ENCODE measurements at regions not wholly inside any gene's neighbourhood (a gene's known extent, or its start where the extent isn't known, plus 50 kb on each side); places are given as distances from the start of the nearest gene placed in this dataset.

- no peak for ATAC-seq
These were observed 105.4 kb upstream of the ESR1 start for GRCh38 chr6:151701911-151702562.

GRCh38 chr6:151702851-151703658 lies 104.4 kb upstream of the ESR1 start:
- peak; percentile 95 for ATAC-seq

- ATAC-seq: no peak
These were observed 103.1 kb upstream of the ESR1 start for GRCh38 chr6:151704383-151704782.

- ATAC-seq: no peak
These were observed 101.3 kb upstream of the ESR1 start for GRCh38 chr6:151705993-151706733.

GRCh38 chr6:151709329-151709728 lies 98.2 kb upstream of the ESR1 start:
- ATAC-seq: no peak

- ATAC-seq: no peak
These were observed 91.0 kb upstream of the ESR1 start for GRCh38 chr6:151716526-151716932.

- ATAC-seq: no peak
These were observed 88.4 kb upstream of the ESR1 start for GRCh38 chr6:151719070-151719469.

- no peak for ATAC-seq
These were observed 86.3 kb upstream of the ESR1 start for GRCh38 chr6:151721146-151721545.

GRCh38 chr6:151721671-151722070 lies 85.8 kb upstream of the ESR1 start:
- ATAC-seq: no peak

- ATAC-seq: no peak
These were observed 85.1 kb upstream of the ESR1 start for GRCh38 chr6:151722342-151722741.

GRCh38 chr6:151723152-151723551 lies 84.3 kb upstream of the ESR1 start:
- no peak for ATAC-seq

- ATAC-seq: peak; percentile 55
These were observed 77.5 kb upstream of the ESR1 start for GRCh38 chr6:151729829-151730495.

- no peak for ATAC-seq
These were observed 77.0 kb upstream of the ESR1 start for GRCh38 chr6:151730496-151730870.

GRCh38 chr6:151731313-151731712 lies 76.2 kb upstream of the ESR1 start:
- ATAC-seq: no peak

- no peak for ATAC-seq
These were observed 73.7 kb upstream of the ESR1 start for GRCh38 chr6:151733680-151734320.

- ATAC-seq: no peak
These were observed 69.2 kb upstream of the ESR1 start for GRCh38 chr6:151738267-151738666.

GRCh38 chr6:151738960-151739359 lies 68.5 kb upstream of the ESR1 start:
- ATAC-seq: no peak

- no peak for ATAC-seq
These were observed 66.7 kb upstream of the ESR1 start for GRCh38 chr6:151740820-151741219.

GRCh38 chr6:151747896-151748295 lies 59.6 kb upstream of the ESR1 start:
- ATAC-seq: no peak

GRCh38 chr6:151749341-151749740 lies 58.1 kb upstream of the ESR1 start:
- no peak for ATAC-seq

GRCh38 chr6:151753581-151753980 lies 53.9 kb upstream of the ESR1 start:
- ATAC-seq: no peak

- ATAC-seq: no peak
These were observed 50.0 kb upstream of the ESR1 start for GRCh38 chr6:151757506-151757955.
